Smooth muscle cell of the brain vasculature (primary cell): ENCODE measurements at regions not wholly inside any gene's neighbourhood (a gene's known extent, or its start where the extent isn't known, plus 50 kb on each side); places are given as distances from the start of the nearest gene placed in this dataset.

Experiments
- DNase-seq: peaks from one replicate; pipeline ENCODE4 v3.0.0-alpha.2; 2012; ENCODE audit warnings: low read depth, low spot score

DNA sequence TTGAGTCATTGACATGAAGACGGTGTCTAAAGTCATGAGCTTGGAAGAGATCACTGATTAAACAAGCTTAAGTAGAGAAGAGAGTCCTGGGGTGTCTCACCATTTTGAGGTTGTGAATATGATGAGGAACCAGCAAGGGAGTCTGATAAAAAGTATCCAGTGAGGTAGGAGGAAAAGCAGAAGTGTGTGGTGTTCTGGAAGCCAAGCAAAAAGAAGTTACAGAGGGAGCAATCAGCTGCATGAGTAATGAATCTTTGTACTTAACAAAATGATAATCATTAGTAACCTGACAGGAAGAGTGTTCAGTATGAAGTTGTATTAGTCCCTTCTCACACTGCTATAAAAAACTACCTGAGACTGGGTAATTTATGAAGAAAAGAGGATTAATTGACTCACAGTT lies 131.3 kb downstream of the C11orf87 start:
- DNase-seq = no peak

- no peak for DNase-seq
Observed at GRCh38 chr11:109554951-109555350, 133.0 kb downstream of the C11orf87 start.

- no peak for DNase-seq
Observed at GRCh38 chr11:109564241-109564640, 142.3 kb downstream of the C11orf87 start.

GRCh38 chr11:109582470-109582869 lies 160.5 kb downstream of the C11orf87 start:
- no peak for DNase-seq

- no peak for DNase-seq
Observed at GRCh38 chr11:109584001-109584972, 162.3 kb downstream of the C11orf87 start.

GRCh38 chr11:109586789-109587188 lies 164.8 kb downstream of the C11orf87 start:
- DNase-seq = no peak

DNA sequence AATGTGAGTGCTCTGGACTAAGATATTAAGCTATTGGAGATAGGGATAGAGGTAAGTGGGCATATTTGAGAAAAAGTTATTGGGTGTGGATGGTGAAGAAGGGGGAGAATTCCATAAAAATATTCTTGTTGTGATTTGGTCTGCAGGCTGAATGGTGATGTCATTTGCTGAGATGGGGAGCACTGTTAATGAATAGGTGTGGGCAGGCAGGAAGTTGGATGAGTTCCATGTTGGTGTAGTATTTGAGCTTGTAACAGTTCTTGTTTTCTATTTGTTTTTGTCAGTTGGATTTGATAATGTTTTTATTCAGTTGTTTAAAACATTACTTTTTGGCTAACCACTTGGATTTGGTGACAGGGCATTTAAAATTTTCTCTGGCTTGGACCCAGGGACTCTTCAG lies 168.8 kb downstream of the C11orf87 start:
- DNase-seq = no peak

DNA sequence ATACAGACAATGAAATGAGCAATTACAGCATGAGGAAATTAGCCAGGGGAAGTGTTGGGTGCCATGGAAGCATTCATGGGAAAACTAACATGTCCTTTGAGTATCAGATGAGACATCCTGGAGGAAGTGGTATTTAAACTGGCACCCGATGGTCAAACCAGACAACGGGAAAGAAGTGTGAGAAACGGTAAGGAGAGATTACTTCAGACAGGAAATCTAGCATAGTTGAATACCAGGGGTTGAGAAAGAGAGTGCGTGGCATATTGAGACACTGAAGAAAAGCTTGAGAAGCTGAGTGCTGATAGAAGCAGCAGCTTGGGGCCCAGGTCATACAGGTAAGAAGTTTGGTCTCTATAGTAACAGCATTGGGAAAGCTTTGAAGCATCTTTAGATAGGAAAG lies 175.3 kb downstream of the C11orf87 start:
- no peak for DNase-seq

- no peak for DNase-seq
Observed at GRCh38 chr11:109604481-109605400, 182.8 kb downstream of the C11orf87 start.

- DNase-seq = no peak
Observed at GRCh38 chr11:109606256-109606655, 184.3 kb downstream of the C11orf87 start.

DNA sequence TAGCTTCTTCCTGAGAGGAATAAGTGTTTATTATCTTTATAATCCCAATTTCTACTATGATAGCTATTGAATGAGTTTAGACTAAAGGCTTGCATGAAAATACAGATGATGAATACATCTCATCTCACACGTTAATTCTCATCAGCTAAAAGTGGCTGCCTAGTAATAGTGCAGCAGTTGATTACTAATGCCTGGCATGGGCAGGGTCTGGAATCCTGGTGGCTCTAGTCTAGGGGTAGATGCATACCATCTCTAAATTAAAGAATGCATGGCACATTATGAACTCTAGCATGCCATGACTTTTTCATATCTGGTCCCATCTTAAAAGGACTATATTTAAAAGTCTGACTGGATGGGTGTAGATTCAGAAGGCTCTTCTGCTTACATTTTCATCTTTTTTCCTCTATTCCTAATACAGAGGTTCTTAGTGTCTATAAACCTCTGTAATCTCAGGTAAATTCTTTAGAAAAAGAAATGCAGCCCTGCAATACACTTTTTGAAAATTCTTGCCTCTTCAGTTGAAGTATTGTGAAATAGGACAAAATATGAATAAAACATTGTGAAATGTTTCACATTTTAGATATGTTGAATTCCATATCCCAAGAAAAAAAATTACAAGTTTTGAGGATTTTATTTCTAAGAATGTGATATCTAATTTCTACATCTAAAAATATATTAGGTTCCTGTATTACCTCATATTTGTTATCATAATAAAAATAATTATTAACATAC lies 187.6 kb downstream of the C11orf87 start:
- no peak for DNase-seq

DNA sequence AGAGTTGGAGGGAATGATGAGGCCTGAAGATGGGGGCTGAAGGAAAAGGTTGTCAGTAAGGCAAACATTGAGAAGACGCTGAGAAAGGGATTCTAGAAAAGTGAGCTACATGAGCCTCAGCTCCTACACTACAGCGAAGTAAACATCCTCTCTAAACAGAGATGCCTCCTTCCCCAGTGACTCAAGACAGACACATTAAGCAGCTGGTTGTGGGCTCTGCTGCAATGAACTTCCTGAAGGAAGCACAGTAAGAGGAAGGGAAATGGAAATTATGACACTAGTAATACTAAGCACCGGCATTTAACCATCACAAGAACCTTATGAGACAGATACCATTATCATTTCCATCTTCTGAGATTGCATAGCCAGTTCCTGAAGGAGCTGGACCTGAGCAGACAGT lies 190.5 kb downstream of the C11orf87 start:
- no peak for DNase-seq

- no peak for DNase-seq
Observed at GRCh38 chr11:109619498-109619897, 197.5 kb downstream of the C11orf87 start.

DNA sequence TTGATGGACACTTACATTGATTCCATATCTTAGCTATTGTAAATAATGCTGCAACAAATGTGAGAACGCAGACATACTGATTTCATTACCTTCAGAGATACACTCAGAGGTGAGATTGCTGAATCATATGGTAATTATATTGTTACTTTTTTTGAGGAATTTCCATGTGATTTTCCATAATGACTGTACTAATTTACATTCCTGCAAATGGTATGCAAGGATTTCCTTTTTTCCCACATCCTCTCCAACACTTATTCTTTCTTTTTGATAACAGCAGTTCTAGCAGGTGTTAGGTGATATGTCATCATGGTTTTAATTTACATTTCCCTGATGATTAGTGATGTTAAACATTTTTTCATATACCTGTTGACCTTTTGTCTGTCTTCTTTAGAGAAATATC lies 207.7 kb downstream of the C11orf87 start:
- DNase-seq = no peak

- DNase-seq = no peak
Observed at GRCh38 chr11:109641549-109641948, 219.6 kb downstream of the C11orf87 start.

DNA sequence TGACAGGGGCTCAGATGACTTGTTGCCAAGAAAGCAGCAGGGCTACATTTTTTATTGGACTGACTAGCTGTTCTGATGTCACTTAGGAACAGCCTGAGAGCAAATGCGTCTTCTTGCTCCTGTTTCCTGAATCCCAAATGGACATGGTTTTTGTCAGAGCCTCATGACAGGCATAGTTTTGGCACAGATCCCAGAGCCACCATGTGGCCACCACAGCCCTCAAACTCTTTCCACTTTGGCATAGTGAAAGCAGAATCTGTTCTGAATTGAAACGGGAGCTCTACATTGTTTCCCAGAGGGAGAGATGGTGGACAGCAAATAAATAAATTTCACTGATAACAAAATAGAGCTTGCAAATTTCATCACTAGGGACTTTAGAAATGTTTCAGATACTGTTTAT lies 222.2 kb downstream of the C11orf87 start:
- DNase-seq = no peak

GRCh38 chr11:109648804-109649203 lies 226.8 kb downstream of the C11orf87 start:
- DNase-seq = no peak

DNA sequence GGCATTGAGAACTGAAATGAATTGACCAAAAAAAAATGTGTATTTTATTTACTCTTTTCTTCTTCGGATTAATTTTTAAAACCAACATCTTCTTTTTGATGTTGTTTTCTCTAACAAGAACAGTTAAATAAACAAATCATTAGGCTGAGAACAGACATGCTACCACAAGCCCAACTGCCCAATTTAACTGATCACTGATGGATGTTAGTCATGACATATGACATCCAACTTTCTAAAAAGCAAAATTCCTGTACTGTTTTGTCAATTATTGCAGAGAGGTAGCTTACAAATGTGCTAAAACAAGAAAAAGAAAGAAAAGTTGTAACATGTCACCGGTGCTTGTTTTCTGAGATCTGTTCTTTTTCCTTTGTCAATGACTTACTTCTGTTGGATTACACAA lies 232.1 kb downstream of the C11orf87 start:
- DNase-seq = no peak

DNA sequence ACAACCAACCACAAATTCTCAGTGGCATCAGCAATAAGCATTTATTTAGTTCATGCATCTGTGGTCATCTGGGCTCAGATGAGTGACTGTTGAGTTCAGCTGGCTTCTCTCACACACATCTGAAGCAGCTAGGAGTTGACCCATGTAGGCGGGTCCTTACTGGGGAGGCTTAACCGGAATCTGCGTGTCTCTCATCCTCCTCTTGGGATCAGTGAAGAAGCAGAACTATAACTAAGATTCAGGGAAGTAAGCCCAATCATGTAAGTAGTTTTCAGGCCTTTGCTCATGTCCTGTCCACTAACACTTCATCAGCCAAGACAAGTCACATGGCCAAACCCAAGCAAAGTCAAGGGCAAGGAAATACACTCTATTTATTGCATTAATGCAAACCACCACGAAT lies 236.2 kb downstream of the C11orf87 start:
- no peak for DNase-seq

DNA sequence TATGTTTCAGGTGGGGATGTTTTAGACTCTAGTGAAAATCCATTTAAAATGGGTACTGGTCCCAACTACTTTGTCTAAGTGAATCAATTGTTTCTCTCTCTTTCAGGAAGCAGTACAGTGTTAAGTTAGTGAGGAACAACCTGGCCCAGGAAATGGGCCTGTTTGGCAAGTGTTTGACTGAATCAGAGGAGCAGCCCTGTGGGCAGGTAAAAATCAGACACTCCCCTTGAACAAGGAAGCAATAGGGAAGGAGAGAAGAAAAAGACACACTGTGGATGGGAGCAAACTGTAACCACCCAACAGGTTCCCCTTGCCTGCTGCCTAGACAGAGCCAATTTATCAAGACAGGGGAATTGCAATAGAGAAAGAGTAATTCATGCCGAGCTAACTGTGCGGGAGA lies 245.7 kb downstream of the C11orf87 start:
- DNase-seq = no peak

GRCh38 chr11:109668973-109669634 lies 247.1 kb downstream of the C11orf87 start:
- DNase-seq = no peak
